Endodermal cell (in vitro differentiated cells): ENCODE measurements at regions not wholly inside any gene's neighbourhood (a gene's known extent, or its start where the extent isn't known, plus 50 kb on each side); places are given as distances from the start of the nearest gene placed in this dataset.
A peak's percentile ranks its signal among the peaks of the same experiment; 100 is the strongest.

ENCODE experiments used
- DNase-seq: peaks from one replicate; pipeline ENCODE4 v3.0.0-alpha.2; 2017
- H3K27ac ChIP-seq: 2 replicates; pipeline ENCODE4 v1.5.1; 2013; ENCODE audit warnings: mild to moderate bottlenecking, low read depth, low read length, moderate library complexity
- H3K27me3 ChIP-seq: 2 replicates; pipeline ENCODE4 v1.6.1; 2013; ENCODE audit warnings: mild to moderate bottlenecking, low read length, moderate library complexity; ENCODE audit not compliant: insufficient read depth, control insufficient read depth, poor library complexity, severe bottlenecking
- H3K36me3 ChIP-seq: 2 replicates; pipeline ENCODE4 v1.7.0; 2013; ENCODE audit warnings: mild to moderate bottlenecking, low read length, moderate library complexity; ENCODE audit not compliant: control insufficient read depth, insufficient read depth
- H3K4me1 ChIP-seq: one replicate; pipeline ENCODE4 v1.7.0; 2013; ENCODE audit warnings: low read length; ENCODE audit not compliant: control insufficient read depth, insufficient read depth
- H3K4me3 ChIP-seq: 2 replicates; pipeline ENCODE4 v1.5.1; 2013; ENCODE audit warnings: mild to moderate bottlenecking, low read length, moderate library complexity
- H3K9ac ChIP-seq: 2 replicates; pipeline ENCODE4 v1.6.1; 2013; ENCODE audit warnings: mild to moderate bottlenecking, low read length, moderate library complexity; ENCODE audit not compliant: poor library complexity, severe bottlenecking; ENCODE audit errors: extremely low read depth
- H3K9me3 ChIP-seq: 2 replicates; pipeline ENCODE4 v1.6.1; 2013; ENCODE audit warnings: mild to moderate bottlenecking, low read length, moderate library complexity; ENCODE audit not compliant: control insufficient read depth
- H3K27ac Mint-ChIP-seq: 2 replicates; pipeline ENCODE4 v1.8.0; 2020; ENCODE audit warnings: mixed read lengths
- H3K27me3 Mint-ChIP-seq: 2 replicates; pipeline ENCODE4 v1.8.0; 2021; ENCODE audit warnings: mild to moderate bottlenecking, mixed read lengths; ENCODE audit not compliant: insufficient read depth
- H3K36me3 Mint-ChIP-seq: 2 replicates; pipeline ENCODE4 v1.8.0; 2020; ENCODE audit warnings: low read depth, mixed read lengths
- H3K4me1 Mint-ChIP-seq: 2 replicates; pipeline ENCODE4 v1.8.0; 2020; ENCODE audit warnings: mixed read lengths
- H3K4me3 Mint-ChIP-seq: 2 replicates; pipeline ENCODE4 v1.8.0; 2020; ENCODE audit warnings: mild to moderate bottlenecking, moderate library complexity, mixed read lengths
- H3K9me3 Mint-ChIP-seq: 2 replicates; pipeline ENCODE4 v1.8.0; 2020; ENCODE audit warnings: mild to moderate bottlenecking, mixed read lengths
- WGBS, 2 experiments: methylation state at CpG; one replicate each; pipeline versions ENCODE4 v1.1.5 to v1.1.7; 2013; ENCODE audit warnings: missing lambda C conversion rate in 2 of 2, mixed read lengths in 1 of 2; ENCODE audit not compliant: insufficient coverage in 1 of 2, insufficient read length in 1 of 2; 5-methylcytosine and 5-hydroxymethylcytosine counted together
- TF ChIP-seq, protein P1 (sequence below): fragments of 200-600 bp; sonication (generic); conservative IDR thresholded peaks from 2 replicates; pipeline ENCODE4 v1.5.0; 2021; ENCODE audit warnings: antibody characterized with exemption, mild to moderate bottlenecking

DNA sequence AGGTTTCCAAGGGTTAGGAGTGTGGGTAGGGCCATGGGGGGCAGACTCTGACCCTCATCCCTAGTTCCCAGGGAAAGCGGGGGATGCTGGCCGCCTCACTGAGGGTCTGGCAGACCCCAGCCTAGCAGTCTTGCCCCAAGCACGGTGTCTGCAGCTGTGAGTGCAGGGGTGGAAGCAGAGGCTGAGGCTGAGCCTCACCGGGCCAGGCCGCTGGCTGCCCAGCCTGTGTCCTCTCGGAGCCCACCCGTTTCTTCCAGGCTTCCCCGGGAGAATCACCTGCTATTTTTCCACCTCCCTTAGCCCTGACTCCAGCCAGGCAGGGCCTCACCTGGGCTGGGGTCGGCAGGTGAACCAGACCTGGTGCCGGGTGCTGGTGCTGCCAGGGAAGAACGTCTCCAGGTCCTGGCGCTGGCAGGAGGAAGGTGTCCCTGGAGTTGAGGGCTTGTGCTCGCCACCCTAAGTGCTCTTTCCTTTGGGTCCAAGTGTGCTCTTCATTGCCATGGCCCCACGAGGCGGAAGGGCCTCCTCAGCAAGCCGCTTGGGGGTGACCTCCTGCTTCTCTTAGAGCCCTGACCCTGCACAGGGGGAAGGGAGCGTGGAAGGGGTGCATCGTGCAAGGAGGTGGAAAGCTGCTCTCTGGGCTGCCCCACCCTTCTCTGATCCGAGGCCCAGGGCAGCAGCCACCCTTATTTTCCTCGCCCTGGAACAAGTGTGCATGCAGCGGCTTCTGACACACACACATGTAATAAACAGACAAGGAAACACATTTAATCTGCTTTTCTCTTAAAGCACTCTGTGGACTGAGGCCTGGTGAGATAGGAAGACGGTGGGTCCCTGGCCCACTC is 112.7 kb downstream of the FAM53A start:
- H3K4me3 ChIP-seq = no peak overlapping the region
- no peak overlapping the region for H3K4me3 Mint-ChIP-seq
- H3K4me1 ChIP-seq = peaks cover 2% of the 10 kb centered on the region
- no peaks in the 10 kb centered on the region for H3K27me3 ChIP-seq
- DNase-seq = peak; percentile 61
- no peak overlapping the region for H3K27ac ChIP-seq
- TF ChIP-seq, protein P1, sequence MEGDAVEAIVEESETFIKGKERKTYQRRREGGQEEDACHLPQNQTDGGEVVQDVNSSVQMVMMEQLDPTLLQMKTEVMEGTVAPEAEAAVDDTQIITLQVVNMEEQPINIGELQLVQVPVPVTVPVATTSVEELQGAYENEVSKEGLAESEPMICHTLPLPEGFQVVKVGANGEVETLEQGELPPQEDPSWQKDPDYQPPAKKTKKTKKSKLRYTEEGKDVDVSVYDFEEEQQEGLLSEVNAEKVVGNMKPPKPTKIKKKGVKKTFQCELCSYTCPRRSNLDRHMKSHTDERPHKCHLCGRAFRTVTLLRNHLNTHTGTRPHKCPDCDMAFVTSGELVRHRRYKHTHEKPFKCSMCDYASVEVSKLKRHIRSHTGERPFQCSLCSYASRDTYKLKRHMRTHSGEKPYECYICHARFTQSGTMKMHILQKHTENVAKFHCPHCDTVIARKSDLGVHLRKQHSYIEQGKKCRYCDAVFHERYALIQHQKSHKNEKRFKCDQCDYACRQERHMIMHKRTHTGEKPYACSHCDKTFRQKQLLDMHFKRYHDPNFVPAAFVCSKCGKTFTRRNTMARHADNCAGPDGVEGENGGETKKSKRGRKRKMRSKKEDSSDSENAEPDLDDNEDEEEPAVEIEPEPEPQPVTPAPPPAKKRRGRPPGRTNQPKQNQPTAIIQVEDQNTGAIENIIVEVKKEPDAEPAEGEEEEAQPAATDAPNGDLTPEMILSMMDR = no peak
- H3K36me3 Mint-ChIP-seq = no peaks in the 10 kb centered on the region
- H3K9me3 Mint-ChIP-seq = peaks cover 3% of the 10 kb centered on the region
- WGBS, 2 experiments = 80 to 83% methylated on average over 7 to 22 of the region's 22 CpGs
- H3K27ac Mint-ChIP-seq = no peak overlapping the region
- H3K4me1 Mint-ChIP-seq = peaks cover 16% of the 10 kb centered on the region
- H3K9ac ChIP-seq = no peak overlapping the region
- H3K36me3 ChIP-seq = no peaks in the 10 kb centered on the region
- no peaks in the 10 kb centered on the region for H3K9me3 ChIP-seq
- H3K27me3 Mint-ChIP-seq = peaks cover 2% of the 10 kb centered on the region

DNA sequence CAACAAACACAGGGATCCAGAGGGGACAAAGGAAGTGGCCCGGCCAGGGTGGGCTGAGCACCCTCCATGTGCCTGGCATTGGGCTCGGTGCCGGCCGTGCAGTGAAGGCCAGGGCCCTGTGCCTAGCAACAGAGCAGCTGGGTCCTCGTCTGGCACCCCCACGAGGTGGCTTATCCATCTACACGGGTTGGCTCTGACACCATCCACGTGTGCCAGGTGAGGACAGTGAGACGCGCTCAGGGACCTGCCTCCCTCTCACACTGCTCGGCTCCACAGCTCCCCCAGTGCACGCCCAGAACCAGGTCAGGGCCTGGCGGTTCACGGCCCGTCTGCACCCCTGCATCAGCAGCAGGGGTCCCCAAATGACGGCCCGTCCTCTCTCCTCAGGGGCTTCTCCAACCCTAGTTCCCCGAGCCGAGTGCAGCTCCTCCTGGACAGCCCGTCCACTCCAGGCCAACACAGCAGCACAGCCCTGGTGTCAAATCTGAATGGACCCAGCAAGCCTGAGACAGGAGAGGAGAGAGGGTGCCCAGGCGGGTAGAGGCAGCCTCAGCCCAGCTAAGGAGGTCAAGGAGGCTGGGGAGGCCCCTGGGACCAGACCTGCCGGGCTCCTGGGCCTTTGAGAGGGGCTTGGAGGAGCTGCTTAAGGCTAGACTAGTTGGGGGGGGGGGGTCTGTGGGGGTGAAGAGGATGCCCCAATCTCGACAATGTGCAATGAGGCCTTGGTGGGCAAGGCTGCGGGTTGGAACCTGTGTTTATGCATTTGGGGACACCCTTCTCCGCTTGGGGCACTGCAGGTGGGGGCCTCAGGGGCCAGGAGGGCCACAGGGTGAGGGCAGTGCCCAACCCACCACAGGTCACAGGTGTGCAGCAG is 113.6 kb downstream of the FAM53A start:
- Histone ChIP-seq H3K9me3 (no peaks in the 10 kb centered on the region), H3K4me3 (no peak overlapping the region), H3K36me3 (no peaks in the 10 kb centered on the region), H3K27me3 (no peaks in the 10 kb centered on the region), H3K27ac (no peak overlapping the region), H3K9ac (no peak overlapping the region), H3K4me1 (peaks cover 2% of the 10 kb centered on the region)
- 85 to 87% methylated on average over 12 to 25 of the region's 25 CpGs for WGBS, 2 experiments
- peak; percentile 61 for DNase-seq
- peaks cover 16% of the 10 kb centered on the region for H3K4me1 Mint-ChIP-seq
- peaks cover 2% of the 10 kb centered on the region for H3K27me3 Mint-ChIP-seq
- H3K9me3 Mint-ChIP-seq = peaks cover 3% of the 10 kb centered on the region
- no peak overlapping the region for H3K4me3 Mint-ChIP-seq
- H3K27ac Mint-ChIP-seq = no peak overlapping the region
- TF ChIP-seq, protein P1 = peak; percentile 26
- no peaks in the 10 kb centered on the region for H3K36me3 Mint-ChIP-seq

DNA sequence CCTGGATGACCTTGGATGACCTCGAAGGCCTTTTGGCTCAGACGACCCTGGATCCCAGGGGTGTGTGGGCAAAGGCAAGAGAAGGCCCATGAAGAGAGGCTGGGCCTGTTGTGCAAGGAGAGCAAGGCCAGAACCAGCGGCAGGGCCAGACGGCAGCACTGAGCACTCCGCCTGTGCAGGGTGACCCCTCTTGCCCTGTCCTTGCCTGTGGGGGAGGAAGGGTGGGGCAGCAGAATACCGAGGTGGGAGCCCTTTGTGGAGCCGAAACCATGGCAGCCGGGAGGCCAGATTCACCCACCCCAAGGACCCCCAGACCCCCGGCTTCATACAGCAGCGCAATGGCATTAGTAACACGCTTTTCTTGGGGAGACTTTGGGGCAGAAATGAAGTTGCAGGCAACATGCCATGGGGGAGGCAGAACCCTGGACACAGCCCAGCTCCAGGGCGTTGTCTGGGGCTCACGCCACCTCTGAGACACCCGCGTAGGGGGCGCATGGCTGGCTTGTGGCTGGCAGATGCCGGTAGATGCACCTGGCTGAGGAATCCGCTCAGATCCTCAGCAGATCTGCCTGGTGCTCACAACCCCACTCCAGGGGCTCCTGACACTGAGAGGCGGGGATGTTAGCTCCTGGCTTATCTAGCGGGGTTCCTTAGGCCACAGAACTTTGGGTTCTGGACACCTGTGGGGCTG is 114.5 kb downstream of the FAM53A start:
- no peak overlapping the region for H3K4me3 ChIP-seq
- H3K4me1 ChIP-seq = peaks cover 2% of the 10 kb centered on the region
- no peaks in the 10 kb centered on the region for H3K27me3 ChIP-seq
- no peak overlapping the region for H3K9ac ChIP-seq
- H3K4me3 Mint-ChIP-seq = no peak overlapping the region
- H3K36me3 ChIP-seq = no peaks in the 10 kb centered on the region
- peaks cover 3% of the 10 kb centered on the region for H3K9me3 Mint-ChIP-seq
- WGBS, 2 experiments = 91 to 93% methylated on average over 16 to 20 of the region's 20 CpGs
- H3K4me1 Mint-ChIP-seq = peaks cover 16% of the 10 kb centered on the region
- H3K27ac ChIP-seq = no peak overlapping the region
- H3K36me3 Mint-ChIP-seq = no peaks in the 10 kb centered on the region
- DNase-seq = peak; percentile 55
- TF ChIP-seq, protein P1 = no peak
- peak overlapping the region; percentile 64 for H3K27ac Mint-ChIP-seq
- H3K9me3 ChIP-seq = no peaks in the 10 kb centered on the region
- no peaks in the 10 kb centered on the region for H3K27me3 Mint-ChIP-seq
